HG03457 (cell line): ENCODE measurements at regions not wholly inside any gene's neighbourhood (a gene's known extent, or its start where the extent isn't known, plus 50 kb on each side); places are given as distances from the start of the nearest gene placed in this dataset.
"Not testable (repeated sequence)": the region's sequence is repeated elsewhere in the genome, so short reads cannot be mapped to it uniquely, and the experiment has no call there.

Source experiments
- ATAC-seq: cut with Tn5 transposase; IDR thresholded peaks from one replicate; pipeline ENCODE4 v1.9.1; 2021; ENCODE audit warnings: moderate number of reproducible peaks; ENCODE audit not compliant: unreplicated experiment

- ATAC-seq, result no peak
Measured at GRCh38 chr15:62495670-62496614, 330.9 kb upstream of the C2CD4B start.

DNA sequence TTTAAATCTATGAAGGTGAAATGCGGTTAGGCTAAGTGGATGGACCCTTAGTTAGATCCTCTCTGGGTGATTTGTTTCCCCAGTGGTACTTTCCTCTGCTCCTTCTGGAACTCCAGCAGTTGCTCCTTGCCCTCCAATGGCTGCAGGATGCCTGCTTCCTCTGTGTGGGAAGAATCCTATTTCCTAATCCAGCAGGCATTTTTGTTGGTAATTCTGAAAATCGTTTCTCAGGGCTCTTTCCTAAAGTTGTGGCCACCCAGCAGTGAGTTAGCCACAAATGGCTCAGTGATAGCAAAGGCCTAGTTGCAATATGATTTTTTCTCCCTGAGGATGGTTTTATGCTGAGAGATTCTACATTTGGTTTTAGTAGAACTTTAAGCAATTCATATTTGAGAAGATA lies 332.3 kb upstream of the C2CD4B start:
- no peak for ATAC-seq

DNA sequence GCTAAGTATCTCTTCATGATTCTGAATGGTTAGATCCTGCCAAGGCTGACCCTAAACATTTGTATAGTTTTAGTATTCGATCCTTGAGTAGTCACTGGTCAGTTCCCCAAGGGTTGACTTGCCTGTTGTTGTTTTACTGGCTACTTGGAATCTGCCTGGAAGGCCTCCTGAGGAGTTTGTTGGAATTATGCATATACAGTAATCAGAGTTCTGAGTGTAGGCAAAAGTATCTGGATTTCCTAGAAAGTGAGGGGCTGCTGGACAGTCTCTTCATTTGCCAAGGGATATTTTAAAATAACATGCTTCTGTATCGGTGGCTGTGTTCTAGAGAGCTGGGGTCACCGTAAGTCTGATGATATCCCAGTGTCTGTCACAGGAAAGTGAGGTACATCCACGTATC lies 333.2 kb upstream of the C2CD4B start:
- ATAC-seq, result no peak

GRCh38 chr15:62498712-62499111 lies 333.6 kb upstream of the C2CD4B start:
- ATAC-seq, result no peak

GRCh38 chr15:62500325-62500724 lies 335.2 kb upstream of the C2CD4B start:
- ATAC-seq, result no peak

GRCh38 chr15:62502451-62502850 lies 337.4 kb upstream of the C2CD4B start:
- ATAC-seq, result no peak

GRCh38 chr15:62503451-62503850 lies 338.4 kb upstream of the C2CD4B start:
- no peak for ATAC-seq

- no peak for ATAC-seq
Measured at GRCh38 chr15:62505762-62506161, 340.7 kb upstream of the C2CD4B start.

GRCh38 chr15:62506217-62506805 lies 341.2 kb upstream of the C2CD4B start:
- no peak for ATAC-seq

- no peak for ATAC-seq
Measured at GRCh38 chr15:62509395-62509958, 344.4 kb upstream of the C2CD4B start.

DNA sequence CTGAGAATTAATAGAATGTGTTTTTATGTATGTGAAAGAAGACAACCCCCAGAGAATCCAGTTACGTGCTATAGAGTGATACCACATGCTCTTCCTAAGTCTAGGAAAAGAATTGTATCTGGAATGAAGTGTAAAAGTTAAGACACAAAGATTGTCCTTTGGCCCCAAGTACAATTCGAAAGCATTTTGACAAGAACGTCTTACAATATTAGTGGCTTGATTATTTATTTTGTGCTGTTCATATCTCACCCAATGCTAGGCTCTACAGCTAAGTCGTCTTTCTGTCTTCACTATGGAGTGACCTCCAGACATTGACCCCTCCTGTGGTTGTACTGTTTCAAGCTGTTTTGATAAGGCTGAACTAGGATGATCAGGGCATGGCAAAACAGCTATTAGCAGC lies 345.7 kb upstream of the C2CD4B start:
- ATAC-seq, result no peak

- ATAC-seq, result no peak
Measured at GRCh38 chr15:62512904-62513303, 347.8 kb upstream of the C2CD4B start.

GRCh38 chr15:62513893-62514292 lies 348.8 kb upstream of the C2CD4B start:
- ATAC-seq, result no peak

GRCh38 chr15:62515696-62516395 lies 350.8 kb upstream of the C2CD4B start:
- no peak for ATAC-seq

DNA sequence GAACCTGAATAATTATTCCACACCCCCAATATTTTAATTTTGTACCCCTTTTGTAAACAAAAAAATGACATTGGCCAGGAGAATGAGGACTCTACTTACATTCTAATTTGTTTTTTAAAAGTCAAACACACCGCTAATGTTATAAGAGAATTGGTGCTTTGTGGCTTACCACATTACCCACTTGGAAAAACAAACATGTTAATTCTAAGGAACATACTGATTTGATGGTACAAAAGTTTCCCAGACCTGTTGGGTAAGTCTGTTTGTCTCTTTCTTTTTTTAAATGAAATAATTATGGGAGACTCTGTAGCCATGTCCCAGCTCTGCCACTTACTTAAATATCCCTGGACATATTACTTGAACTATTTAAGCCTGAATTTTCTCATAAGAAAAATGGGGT lies 352.5 kb upstream of the C2CD4B start:
- no peak for ATAC-seq

GRCh38 chr15:62518666-62519065 lies 353.6 kb upstream of the C2CD4B start:
- ATAC-seq, result not testable (repeated sequence)

GRCh38 chr15:62519900-62520299 lies 354.8 kb upstream of the C2CD4B start:
- no peak for ATAC-seq

DNA sequence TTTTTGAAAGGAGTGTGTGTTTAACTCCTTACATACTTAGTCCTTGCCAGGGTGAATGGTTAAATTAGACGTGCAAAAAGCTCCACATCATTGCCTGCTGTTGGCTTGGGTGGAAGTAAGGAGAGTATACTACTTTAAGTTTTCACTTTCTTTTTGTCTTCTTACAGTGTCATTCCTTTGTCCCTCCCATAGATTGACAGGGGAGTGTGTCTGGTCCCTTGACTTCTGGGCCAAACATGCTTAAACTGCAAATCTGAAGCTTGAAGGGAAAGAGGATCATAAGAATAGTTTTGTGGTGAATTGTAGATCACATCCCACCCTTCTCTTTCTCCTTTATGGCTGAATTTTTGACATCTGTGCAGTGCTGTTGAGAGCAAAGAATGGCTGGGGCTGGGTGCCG lies 355.8 kb upstream of the C2CD4B start:
- no peak for ATAC-seq

- no peak for ATAC-seq
Measured at GRCh38 chr15:62521396-62521795, 356.3 kb upstream of the C2CD4B start.

GRCh38 chr15:62524848-62525247 lies 359.8 kb upstream of the C2CD4B start:
- no peak for ATAC-seq

DNA sequence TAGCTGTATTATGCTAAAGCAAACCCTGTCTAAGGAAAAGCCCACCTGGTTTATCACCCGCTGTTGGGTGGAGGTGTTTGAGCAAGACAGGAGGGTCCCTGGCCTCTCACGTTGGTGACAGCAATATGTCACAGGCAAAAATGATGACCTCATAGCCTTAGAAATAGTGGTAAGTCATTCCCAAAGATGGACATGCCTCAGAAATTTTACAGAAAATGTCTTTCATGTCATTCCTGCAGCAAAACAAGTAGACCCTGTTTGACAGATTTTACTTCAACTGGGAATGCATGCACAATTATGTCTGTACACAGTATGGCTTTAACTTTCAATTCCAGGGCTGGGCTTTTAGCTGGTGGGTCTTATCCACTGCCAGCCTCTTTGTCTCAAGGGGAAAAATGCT lies 362.3 kb upstream of the C2CD4B start:
- no peak for ATAC-seq
